ENCODE measurements at regions not wholly inside any gene's neighbourhood (a gene's known extent, or its start where the extent isn't known, plus 50 kb on each side); places are given as distances from the start of the nearest gene placed in this dataset.
"Not testable (repeated sequence)": the region's sequence is repeated elsewhere in the genome, so short reads cannot be mapped to it uniquely, and the experiment has no call there.

GRCh38 chr20:7171911-7172310 is 404.4 kb downstream of the BMP2 start (continued):
- TF ChIP-seq PBX3 (IDR thresholded peaks at IDR 0.05) = no peak

- no peak overlapping the region for H3K9ac ChIP-seq
- H2AFZ ChIP-seq (ENCODE audit: low read depth) = no peak overlapping the region
- no peaks in the 10 kb centered on the region for H3K9me3 ChIP-seq
- H3K4me2 ChIP-seq = no peak overlapping the region
- H3K79me2 ChIP-seq (ENCODE audit: insufficient read depth) = no peaks in the 10 kb centered on the region
- no peaks in the 10 kb centered on the region for H3K4me1 ChIP-seq (ENCODE audit: control insufficient read depth in 1 of 2, insufficient read depth in 2 of 2, low read depth in 1 of 2, low read length in 1 of 2)
- no peak overlapping the region for H3K4me3 ChIP-seq (ENCODE audit: low read depth in 2 of 2, low read length in 1 of 2)
- H3F3A ChIP-seq (replicated peaks; ENCODE audit: insufficient read depth) = no peaks in the 10 kb centered on the region
- CTCF ChIA-PET = no interaction called here
- no peak for DNase-seq
- H4K20me1 ChIP-seq (ENCODE audit: insufficient read depth) = no peaks in the 10 kb centered on the region
- TF ChIP-seq ELF1 (IDR thresholded peaks at IDR 0.05) (no peak), RCOR1 (IDR thresholded peaks at IDR 0.05; ENCODE audit: low read length) (no peak), FOXJ3 (CRISPR knock-in tag; IDR thresholded peaks at IDR 0.05) (no peak), TAF1 (IDR thresholded peaks at IDR 0.05; ENCODE audit: borderline replicate concordance, low read depth, low read length) (no peak), NRF1 (IDR thresholded peaks at IDR 0.05; ENCODE audit: low read depth, low read length) (no peak), SMC3 (IDR thresholded peaks at IDR 0.05; ENCODE audit: low read depth, low read length) (no peak), CTCF (IDR thresholded peaks at IDR 0.05) (no peak), TEAD4 (IDR thresholded peaks at IDR 0.05; ENCODE audit: borderline replicate concordance, insufficient read depth) (no peak), RAD21 (IDR thresholded peaks at IDR 0.05; ENCODE audit: low read length) (no peak), USF1 (IDR thresholded peaks at IDR 0.05; ENCODE audit: borderline replicate concordance, low read depth) (no peak), FOXM1 (IDR thresholded peaks at IDR 0.05; ENCODE audit: low read depth) (no peak), MXI1 (IDR thresholded peaks at IDR 0.05; ENCODE audit: low read depth, low read length) (no peak), MAX (IDR thresholded peaks at IDR 0.05; ENCODE audit: low read depth) (no peak), SIN3A (IDR thresholded peaks at IDR 0.05; ENCODE audit: borderline replicate concordance, low read depth, low read length) (no peak), ZBTB33 (IDR thresholded peaks at IDR 0.05; ENCODE audit: borderline replicate concordance, low read depth) (no peak), EZH2phosphoT487 (IDR thresholded peaks at IDR 0.05; ENCODE audit: borderline replicate concordance, low read depth) (no peak), RXRA (IDR thresholded peaks at IDR 0.05; ENCODE audit: borderline replicate concordance, low read depth) (no peak), RFX5 (IDR thresholded peaks at IDR 0.05; ENCODE audit: low read length) (no peak), GATA2 (CRISPR knock-in tag; IDR thresholded peaks at IDR 0.05) (no peak)
- POLR2A ChIA-PET = no interaction called here
- no peaks in the 10 kb centered on the region for H3K27me3 ChIP-seq (ENCODE audit: insufficient read depth)
- H3K27ac ChIP-seq (ENCODE audit: low read depth in 2 of 2, low read length in 1 of 2) = no peak overlapping the region
- 50% methylated on average over 2 of the region's 2 CpGs for whole genome bisulfite sequencing (ENCODE audit: low lambda C conversion rate)
- no peaks in the 10 kb centered on the region for H3K36me3 ChIP-seq (replicated peaks in 1 of 2; ENCODE audit: control insufficient read depth in 1 of 2, insufficient read depth in 2 of 2, low read length in 1 of 2)
- H3K9me2 ChIP-seq = no peaks in the 10 kb centered on the region
Observed at GRCh38 chr20:7174554-7174953, 407.1 kb downstream of the BMP2 start.

- H3K4me3 ChIP-seq (ENCODE audit: low read depth in 2 of 2, low read length in 1 of 2); H3K9me3 ChIP-seq; POLR2A ChIA-PET; H3K79me2 ChIP-seq (ENCODE audit: insufficient read depth); H3K27ac ChIP-seq (ENCODE audit: low read depth in 2 of 2, low read length in 1 of 2); H3K27me3 ChIP-seq (ENCODE audit: insufficient read depth); DNase-seq; H3K4me2 ChIP-seq; H4K20me1 ChIP-seq (ENCODE audit: insufficient read depth); H3K9me2 ChIP-seq; H3K9ac ChIP-seq; H2AFZ ChIP-seq (ENCODE audit: low read depth); H3K4me1 ChIP-seq (ENCODE audit: control insufficient read depth in 1 of 2, insufficient read depth in 2 of 2, low read depth in 1 of 2, low read length in 1 of 2); H3K36me3 ChIP-seq (replicated peaks in 1 of 2; ENCODE audit: control insufficient read depth in 1 of 2, insufficient read depth in 2 of 2, low read length in 1 of 2); CTCF ChIA-PET; H3F3A ChIP-seq (replicated peaks; ENCODE audit: insufficient read depth): not testable (repeated sequence)
- WGBS (ENCODE audit: low lambda C conversion rate) = 27% methylated on average over 1 of the region's 1 CpG
Observed at GRCh38 chr20:7175827-7176226, 408.3 kb downstream of the BMP2 start.
